ENCODE measurements at regions not wholly inside any gene's neighbourhood (a gene's known extent, or its start where the extent isn't known, plus 50 kb on each side); places are given as distances from the start of the nearest gene placed in this dataset.

- Histone ChIP-seq H3K27me3 (replicated peaks; ENCODE audit: insufficient read depth) (no peaks in the 10 kb centered on the region), H3K27ac (no peak overlapping the region), H3K9me3 (no peaks in the 10 kb centered on the region), H3K4me1 (replicated peaks) (no peaks in the 10 kb centered on the region), H3K36me3 (no peaks in the 10 kb centered on the region), H3K4me3 (no peak overlapping the region)
- no peak for DNase-seq (ENCODE audit: low spot score)
- no peak for TF ChIP-seq POLR2A (IDR thresholded peaks at IDR 0.05)
- no peak for TF ChIP-seq POLR2AphosphoS5 (IDR thresholded peaks at IDR 0.05)
- no peak for TF ChIP-seq CTCF (IDR thresholded peaks at IDR 0.05)
- WGBS = 75% methylated on average over 22 of the region's 22 CpGs
- intact Hi-C loops (cut with DNase I) = no loop called here
These were observed 202.9 kb downstream of the USP12 start for GRCh38 chr13:26968431-26969341.

- intact Hi-C loops (cut with DNase I) = no loop called here
- WGBS = 71% methylated on average over 17 of the region's 17 CpGs
- DNase-seq (ENCODE audit: low spot score) = no peak
- Histone ChIP-seq H3K4me3 (no peak overlapping the region), H3K27me3 (replicated peaks; ENCODE audit: insufficient read depth) (no peaks in the 10 kb centered on the region), H3K36me3 (no peaks in the 10 kb centered on the region), H3K4me1 (replicated peaks) (no peaks in the 10 kb centered on the region), H3K27ac (no peak overlapping the region), H3K9me3 (no peaks in the 10 kb centered on the region)
- TF ChIP-seq POLR2A (IDR thresholded peaks at IDR 0.05) (no peak), POLR2AphosphoS5 (IDR thresholded peaks at IDR 0.05) (no peak), CTCF (IDR thresholded peaks at IDR 0.05) (no peak)
These were observed 204.2 kb downstream of the USP12 start for GRCh38 chr13:26967119-26968038.

- intact Hi-C loops (cut with DNase I) = no loop called here
- TF ChIP-seq CTCF (IDR thresholded peaks at IDR 0.05) (no peak), POLR2A (IDR thresholded peaks at IDR 0.05) (no peak), POLR2AphosphoS5 (IDR thresholded peaks at IDR 0.05) (no peak)
- Histone ChIP-seq H3K4me3 (no peak overlapping the region), H3K9me3 (no peaks in the 10 kb centered on the region), H3K36me3 (no peaks in the 10 kb centered on the region), H3K27me3 (replicated peaks; ENCODE audit: insufficient read depth) (no peaks in the 10 kb centered on the region), H3K4me1 (replicated peaks) (no peaks in the 10 kb centered on the region), H3K27ac (no peak overlapping the region)
- DNase-seq (ENCODE audit: low spot score) = no peak
- 30% methylated on average over 4 of the region's 4 CpGs for WGBS
These were observed 204.9 kb downstream of the USP12 start for GRCh38 chr13:26966701-26967080.

- H3K27ac ChIP-seq = no peak overlapping the region
- no peaks in the 10 kb centered on the region for H3K36me3 ChIP-seq
- DNase-seq (ENCODE audit: low spot score) = no peak
- TF ChIP-seq POLR2A (IDR thresholded peaks at IDR 0.05) = no peak
- no peak for TF ChIP-seq POLR2AphosphoS5 (IDR thresholded peaks at IDR 0.05)
- TF ChIP-seq CTCF (IDR thresholded peaks at IDR 0.05) = no peak
- H3K27me3 ChIP-seq (replicated peaks; ENCODE audit: insufficient read depth) = peaks cover 2% of the 10 kb centered on the region
- no peaks in the 10 kb centered on the region for H3K9me3 ChIP-seq
- 22% methylated on average over 22 of the region's 22 CpGs for WGBS
- intact Hi-C loops (cut with DNase I) = no loop called here
- no peaks in the 10 kb centered on the region for H3K4me1 ChIP-seq (replicated peaks)
- no peak overlapping the region for H3K4me3 ChIP-seq
These were observed 205.5 kb downstream of the USP12 start for GRCh38 chr13:26965952-26966700.
